ENCODE measurements at regions not wholly inside any gene's neighbourhood (a gene's known extent, or its start where the extent isn't known, plus 50 kb on each side); places are given as distances from the start of the nearest gene placed in this dataset.

DNA sequence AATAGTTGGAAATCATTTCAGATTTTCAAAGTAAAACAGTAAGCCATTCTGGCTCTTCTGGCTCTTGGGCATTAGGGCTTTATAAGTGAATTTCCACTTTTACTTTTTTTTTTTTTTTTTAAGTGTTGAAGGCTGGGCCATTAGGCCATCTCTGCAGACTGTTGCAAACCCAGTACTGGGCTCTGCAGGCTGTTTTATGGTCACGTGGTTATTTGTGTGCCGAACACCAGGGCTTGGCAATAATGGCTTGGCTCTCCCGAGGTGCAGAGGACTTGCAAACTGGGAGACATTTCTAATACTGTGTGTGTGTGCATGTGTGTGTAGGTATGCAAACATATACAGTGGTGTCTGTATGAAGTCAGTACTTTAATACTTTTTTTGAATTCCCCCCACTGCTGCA is 194.9 kb upstream of the CDH5 start:
- no peak for DNase-seq

DNA sequence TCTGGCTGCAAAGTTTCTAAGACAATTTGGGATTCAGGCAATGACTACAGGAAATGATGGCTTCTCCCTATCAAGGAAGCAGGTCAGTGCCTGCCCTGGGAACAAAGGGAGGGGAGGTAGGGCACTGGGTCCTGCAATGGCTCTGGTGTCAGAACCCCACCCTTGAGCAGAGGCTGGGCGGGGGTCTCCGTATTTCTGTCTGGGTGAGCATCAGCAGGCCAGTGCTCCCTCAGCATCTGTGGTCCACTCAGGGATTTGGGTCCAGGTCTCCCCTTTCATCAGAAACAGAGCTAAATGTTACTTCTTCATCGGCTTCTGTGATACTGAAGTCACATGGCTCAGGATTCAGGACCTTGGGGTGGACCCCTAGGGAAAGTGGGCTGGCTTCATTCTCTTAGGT is 195.5 kb upstream of the CDH5 start:
- DNase-seq: no peak

DNA sequence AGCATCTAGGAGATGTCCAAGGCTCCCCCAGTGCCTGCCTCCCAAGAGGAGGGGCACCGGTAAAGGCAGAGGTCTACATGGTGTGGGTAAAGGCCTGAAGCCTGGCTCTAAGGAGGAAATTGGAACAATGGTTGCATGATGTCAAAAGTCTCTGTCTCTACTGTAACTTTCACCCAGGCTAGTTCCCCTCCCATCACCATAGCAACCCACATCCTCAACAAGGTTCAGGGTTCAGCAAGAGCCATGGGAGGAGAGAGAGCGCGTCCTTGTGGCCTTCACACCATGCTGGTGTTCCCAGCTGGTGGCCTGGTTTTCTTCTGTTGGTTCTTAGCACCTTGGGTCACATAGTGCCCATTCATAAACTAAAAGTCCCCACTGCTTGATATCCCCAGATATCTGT is 196.7 kb upstream of the CDH5 start:
- no peak for DNase-seq

DNA sequence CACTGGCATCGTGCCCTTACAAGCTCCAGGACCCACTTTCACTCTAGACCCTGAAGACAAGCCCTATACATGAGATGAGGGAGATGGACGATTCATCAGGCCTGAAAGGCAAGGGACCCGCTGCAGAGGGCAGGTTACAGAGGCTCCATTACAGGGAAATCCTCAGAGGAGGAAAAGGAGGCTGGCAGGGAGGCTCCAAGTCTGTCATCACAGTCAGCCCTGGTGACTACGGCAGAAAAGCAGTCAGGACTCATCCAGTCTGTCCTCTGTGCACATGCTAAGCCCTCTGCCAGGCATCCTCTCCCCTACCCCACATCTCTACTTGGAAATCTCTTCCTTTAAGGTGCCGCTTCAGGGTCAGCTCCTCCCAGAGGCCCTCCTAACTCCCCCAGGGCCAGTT is 197.7 kb upstream of the CDH5 start:
- no peak for DNase-seq

DNA sequence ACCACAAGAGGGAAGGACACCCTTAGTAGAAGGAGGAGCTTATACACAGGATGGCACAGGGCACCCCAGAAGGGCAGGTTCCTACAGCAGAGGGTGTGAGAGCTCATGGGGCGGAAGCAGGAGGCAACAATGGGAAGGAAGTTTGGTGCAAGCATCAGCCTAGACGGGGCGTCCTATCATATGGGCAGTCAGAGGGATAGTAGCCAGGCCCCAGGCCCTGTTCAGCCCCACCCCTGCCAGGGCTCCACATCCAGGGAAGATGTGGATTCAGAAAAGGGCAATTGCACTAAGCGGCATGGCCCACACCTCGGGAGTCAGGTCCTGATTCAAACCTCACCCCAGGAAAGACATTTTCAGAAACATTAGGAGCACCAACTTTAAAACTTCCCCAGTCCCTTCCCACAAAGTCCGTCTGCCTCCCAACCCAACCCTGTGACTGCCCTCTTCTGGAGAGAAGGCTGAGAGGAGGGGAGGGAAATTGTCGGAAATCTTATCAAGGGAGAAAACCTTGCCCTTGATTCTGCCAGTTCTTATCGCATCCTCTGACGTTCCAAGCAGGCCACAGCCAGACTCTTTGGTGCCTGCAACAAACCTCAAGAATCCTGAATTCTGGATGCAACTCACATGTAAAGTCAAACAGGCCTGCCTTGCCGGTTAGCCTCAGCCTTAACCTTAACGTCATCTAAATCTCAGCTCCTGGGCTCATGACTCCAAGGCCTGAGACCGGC is 198.8 kb upstream of the CDH5 start:
- DNase-seq: no peak

DNA sequence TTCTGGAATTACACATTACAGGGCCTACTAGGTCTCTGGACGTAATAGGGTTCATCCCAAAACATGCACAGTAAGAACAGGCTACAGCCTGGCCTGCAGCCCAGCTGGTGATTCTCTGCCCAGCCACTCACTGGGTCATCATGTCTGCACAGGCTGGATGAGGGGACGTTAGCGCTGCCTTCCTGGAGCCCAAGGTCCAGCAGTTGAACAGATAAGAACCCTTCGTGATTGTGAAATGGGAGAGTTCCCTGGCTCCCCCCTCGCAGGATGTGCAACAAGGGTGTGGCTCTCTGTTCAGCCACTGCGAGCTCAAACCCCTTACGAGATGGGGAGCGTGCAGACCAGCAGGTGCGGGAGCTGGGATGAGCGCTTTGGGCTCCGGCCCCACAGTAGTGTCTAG is 200.0 kb upstream of the CDH5 start:
- no peak for DNase-seq

DNA sequence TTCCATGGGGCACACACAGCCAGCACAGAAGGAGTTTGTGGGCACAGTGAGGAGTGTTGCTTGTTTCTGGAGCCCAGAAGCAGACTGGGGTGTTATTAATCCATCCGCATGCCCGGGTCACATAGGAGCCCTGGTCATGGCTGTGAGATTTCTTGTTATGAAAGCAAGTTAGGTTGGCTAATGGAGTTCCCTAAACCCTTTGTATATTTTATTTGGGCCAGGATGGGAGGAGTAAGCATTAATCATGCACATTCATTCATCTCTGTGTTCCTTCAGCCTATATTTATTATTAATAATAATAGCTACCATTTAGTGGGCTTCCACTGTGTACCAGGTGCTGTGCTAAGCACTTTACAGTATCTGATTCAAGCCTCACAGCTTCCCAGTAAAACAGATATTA is 200.6 kb upstream of the CDH5 start:
- DNase-seq: no peak

DNA sequence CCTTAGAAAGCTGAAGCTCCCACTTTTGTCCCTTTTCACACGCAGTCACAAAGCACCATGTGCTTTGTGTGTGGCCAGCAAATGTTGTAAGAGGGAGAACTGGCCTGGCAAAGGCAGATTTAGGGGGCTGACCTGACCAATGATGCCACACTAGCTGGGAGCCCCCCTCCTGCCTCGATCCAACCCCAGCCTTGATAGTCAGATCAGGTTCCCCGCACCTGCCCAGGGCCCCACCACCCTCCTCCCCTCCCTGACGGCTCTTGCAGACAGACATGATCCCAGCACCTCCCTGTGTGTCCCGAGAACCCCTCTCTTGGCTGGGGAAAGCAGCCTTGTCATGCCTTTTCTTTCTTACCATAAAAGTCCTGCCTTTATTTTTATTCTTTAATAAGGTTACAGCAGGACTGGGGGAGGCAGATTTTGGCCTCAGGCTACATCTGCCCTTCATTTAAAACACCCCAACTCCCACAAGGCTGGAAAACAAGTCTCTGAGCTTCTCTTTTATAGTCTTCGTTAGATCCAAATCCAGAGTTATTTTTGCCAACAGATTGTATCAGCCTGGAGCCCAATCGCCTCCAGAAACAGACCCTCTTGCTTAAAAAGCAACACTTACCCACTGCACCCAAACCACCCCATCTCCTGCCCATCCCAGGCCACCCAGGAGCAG is 201.8 kb upstream of the CDH5 start:
- DNase-seq: no peak

DNA sequence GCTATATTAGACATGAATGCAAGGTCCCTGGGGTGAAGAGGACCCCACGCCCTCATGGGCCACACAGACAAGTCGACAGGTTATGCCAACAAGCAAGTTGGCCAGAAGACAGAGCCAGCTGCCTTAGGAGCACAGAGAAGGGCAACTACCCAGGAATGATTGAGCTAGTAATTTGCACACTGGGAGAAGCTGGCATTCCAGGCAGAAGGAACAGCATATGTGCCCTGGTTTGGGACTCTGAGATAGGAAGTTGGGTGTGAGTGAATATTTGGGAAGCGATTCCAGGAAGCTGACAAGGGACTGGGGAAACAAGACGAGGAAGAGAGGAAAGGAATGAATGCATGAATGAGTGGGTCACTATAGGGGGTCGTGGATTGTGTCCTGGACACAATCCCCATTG is 203.7 kb upstream of the CDH5 start:
- DNase-seq: no peak

DNA sequence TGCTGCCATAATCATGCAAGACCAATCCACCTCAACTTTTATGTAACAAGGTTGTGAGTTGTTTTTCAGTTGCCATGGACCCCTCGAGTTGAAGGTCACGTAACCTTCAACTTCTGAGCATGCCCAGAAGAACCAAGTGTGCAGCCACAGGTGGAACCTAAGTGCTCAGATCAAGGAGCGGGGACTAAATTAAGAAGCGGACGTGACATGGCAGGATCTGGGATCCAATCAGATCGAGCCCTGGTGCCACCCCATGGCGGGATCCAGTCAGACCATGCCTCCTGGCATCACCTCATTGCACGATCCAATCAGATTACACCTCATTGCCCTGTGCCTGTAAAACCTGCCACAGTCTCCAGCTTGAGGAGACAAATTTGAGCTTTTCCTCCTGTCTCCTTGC is 204.5 kb upstream of the CDH5 start:
- DNase-seq: no peak

DNA sequence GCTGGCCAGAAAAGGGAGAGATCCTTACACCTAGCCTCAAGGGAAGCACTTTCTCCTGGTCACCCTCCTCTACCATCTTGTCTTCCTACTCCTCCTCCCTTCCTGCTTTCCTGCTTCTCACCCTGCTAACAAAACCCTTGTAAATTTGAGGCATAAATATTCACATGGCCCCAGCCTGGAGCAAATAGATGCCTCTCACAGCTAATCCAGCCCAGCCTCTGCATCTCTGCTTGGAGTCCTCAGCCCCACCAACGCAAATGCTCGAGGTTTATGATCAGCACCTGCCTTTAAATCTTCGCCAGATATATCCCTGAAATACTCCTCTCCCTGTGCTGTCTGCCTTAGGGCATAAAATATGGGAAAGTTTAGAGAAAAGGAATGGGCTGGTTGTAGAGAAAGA is 205.2 kb upstream of the CDH5 start:
- no peak for DNase-seq

DNA sequence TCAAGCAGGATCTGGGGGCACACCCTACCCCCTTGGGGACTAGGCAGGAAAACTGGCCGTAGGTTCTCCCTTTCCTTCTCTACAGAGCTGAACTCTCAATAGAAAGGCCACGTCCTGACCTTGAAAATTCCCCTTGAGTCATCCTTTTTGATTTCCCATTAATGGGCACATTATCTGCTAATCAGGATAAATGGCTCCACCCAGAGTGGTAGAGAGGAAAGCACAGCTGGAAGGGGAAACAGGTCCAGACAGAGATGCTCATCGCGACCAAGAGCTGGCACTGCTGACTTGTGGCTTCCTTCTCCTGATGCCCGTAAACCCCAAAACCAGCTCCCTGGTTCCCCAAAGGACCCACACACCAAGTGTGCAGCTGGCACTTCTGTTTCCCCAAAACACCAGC is 206.5 kb upstream of the CDH5 start:
- no peak for DNase-seq

DNA sequence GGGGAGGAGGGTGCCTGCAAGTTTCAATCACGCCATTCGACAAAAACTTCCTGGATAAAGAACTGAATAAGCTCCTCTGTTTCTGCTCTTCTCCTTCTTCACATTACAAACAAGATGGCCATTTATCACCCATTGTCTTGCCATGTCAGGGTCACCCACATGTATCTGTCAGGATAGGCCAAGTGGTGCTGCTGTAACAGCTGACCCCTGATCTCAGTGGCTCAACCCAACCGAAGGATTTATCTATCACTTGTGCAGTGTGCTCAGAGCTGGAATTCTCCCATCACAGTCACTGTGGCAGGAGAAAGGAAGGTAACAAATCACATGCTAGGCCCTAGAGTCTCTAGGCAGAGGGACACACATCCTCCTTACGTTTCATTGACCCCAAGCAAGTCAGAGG is 210.0 kb upstream of the CDH5 start:
- DNase-seq: no peak

DNA sequence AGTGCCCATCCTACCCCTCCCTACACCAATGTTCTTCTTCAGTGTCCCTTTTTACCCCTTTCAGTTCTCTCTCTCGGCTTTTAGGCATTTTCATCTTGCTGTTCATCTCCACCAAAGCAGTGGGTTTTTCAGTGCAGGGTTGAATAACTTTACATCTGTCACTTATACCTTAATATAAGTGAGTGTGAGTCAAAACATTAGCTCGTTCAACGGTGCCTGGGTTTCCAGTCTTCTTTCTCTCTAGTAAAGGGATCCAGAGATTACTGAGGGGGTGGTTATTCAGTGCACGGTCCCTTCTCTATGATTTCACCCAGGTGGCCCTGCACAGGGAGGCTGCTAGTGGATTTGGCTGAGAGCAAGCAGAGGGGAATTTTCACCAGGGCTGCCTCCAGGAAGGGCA is 210.6 kb upstream of the CDH5 start:
- no peak for DNase-seq

DNA sequence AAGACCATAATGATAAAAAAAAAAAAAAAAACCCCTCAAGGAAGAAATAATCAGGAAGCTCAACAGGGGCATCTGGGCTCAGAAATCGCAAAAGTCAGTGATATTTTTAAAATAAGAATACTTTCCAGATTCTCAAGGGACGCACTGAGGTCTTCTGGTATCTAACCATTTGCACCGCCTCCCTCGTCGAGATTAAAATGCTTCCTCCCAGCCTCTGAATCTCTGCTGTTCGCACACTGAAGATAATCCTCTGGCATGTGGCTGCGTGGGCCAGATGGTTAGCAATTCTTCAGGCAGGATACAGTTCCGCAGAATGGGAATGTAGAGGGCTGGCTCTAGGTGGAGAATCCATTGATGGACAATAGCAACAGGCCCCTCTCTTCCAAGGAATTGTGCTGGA is 211.7 kb upstream of the CDH5 start:
- DNase-seq: no peak

DNA sequence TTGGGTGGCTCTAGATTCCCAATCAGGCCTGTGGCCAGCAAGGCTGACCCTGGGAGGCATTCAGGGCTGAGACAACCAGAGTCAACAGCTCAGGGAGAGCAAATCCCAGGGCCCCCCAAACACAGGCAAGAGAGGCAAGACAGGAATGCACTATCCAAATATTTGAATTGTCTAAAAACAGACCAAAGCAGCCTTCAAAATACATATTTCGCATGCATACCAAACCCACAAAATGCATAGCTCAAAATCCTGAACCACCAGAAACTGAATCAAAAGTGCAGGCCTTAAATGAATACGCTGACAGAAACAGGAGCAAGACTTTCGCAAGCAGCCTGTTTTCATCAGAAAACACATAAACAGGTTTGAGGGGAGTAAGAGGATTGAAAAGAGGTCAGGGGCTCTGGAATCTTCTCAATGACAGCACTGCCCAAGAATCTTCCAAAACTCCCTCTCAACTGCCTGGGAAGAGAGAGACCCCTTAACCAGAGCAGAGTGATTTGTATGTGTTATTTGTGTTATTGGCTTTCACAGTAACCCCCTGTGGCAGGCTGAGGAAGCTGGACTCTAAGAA is 213.6 kb upstream of the CDH5 start:
- DNase-seq: no peak

DNA sequence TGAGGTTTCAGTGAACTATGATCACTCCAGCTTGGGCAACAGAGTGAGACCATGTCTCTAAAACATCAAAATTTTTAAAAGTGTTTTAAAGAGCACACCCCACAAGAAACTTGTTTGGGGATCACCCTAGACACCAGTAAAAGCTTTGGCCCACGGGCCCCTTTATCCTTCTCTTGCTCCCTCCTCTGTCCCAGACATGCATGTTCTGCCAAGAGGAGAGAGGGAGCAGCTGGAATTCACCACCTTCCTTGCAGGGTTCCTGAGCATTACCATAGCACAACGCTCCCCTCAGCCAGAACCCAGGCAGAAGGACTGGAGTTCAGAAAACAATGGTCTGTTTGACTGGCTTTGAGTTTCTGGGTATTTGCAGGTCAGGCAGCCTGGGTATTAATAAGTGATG is 214.3 kb upstream of the CDH5 start:
- no peak for DNase-seq

DNA sequence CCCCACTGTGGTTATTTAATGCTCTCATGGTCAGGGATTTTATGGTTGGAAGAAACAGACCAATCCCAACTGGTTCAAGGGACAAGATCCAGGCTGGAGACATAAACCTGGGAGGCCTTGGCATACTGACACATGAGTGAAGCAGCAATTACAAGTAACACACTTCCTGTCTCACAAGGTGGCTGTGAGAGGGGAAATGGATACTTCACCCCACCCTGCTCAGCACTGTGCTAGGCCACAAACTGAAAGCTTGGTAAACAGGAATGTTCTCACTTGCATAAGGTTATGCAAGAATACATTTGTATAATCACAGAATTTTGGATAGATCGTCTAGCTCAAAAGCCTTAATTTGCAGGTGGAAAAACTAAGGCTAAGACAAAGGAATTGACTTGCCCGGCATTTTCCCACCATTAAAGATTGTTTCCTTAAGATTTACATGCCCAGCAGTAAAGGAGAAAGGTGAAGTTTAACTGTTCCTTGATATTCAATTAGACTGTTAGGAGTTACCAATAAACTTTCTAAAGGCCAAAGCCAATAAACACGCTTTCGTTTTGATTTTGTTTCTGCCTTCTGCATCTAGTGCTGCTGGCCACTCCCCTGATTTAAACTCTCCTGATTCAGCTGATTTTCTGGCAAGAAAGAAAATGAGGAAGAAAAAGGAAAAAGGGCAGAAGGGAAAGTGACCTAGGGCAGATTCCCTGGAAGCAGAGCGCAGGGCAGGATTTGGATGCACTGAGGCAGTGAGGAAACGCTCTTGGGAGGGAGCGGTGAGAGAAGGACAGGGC is 215.6 kb upstream of the CDH5 start:
- DNase-seq: no peak

DNA sequence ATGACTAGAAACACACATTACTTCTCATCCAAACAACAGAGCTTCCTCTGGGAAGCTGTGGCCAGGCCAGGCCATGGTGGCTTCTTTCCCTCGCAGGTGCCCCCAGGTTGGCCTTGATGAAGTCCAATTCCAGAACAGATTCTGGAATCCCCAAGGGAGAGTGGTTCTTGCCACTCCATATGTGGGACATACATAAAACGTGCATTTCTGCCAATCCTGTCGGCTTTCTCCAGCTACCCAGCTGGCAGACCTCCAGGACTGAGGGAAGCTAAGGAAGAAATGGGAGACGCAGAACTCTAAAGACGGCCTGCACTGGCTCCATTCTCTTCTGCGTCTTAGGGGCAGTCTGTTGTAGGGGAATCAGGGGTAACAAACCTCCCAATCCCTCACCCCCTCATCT is 219.2 kb upstream of the CDH5 start:
- no peak for DNase-seq

DNA sequence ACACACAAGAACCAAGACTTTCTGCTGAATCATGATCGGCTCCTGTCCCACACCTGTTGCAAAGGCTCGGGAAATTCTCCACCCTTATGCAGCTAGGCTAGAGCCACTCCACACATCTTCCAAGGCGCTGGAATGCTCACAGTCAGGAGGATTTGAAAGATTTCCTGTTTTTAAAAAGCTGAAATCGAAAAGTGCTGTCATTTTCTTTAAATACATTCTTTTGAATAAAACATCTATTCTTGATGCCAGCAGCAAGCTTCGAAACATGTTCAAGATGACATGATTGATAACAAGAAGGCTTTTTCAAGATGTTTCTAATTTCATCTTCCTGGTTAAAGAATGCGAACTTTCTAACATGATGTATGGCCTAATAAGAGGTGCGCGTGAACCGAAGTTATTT is 219.7 kb upstream of the CDH5 start:
- DNase-seq: no peak

DNA sequence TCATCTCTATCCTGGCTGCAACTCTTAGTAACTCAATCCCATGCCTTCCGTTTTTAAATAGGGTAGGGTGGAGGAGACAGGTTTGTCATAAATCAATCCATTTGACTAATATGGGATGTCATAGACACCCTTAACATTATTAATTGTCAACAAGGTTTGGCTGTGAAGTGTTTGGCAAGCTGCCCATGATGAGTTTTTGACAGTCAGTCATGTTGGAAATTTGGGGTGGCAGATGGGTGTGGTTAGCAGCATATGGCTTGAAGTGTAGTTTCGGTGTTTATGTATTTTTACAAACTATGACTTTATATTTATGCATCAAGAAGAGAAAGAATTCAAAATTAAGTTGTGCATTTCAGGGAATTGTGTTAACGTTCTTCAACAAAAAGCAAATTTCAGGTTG is 221.8 kb upstream of the CDH5 start:
- DNase-seq: no peak

DNA sequence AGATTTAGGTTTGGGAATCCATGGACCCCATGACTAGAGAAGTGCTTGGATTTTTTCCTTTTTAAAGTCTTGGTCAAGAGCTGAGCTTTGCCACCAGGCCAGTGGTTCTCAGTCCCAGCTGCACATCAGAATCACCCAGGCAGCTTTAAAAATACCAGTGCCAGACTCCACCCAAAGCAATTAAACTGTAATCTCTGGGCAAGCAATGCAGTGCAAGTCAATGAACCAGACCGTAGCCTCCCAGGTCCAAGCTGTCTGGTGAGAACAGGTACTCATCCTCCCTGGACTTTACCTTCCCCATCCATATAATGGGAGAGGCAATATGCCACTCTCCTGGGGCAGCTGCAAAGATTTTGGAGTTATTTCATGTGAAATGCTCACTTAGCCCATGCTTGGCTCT is 223.1 kb upstream of the CDH5 start:
- no peak for DNase-seq

DNA sequence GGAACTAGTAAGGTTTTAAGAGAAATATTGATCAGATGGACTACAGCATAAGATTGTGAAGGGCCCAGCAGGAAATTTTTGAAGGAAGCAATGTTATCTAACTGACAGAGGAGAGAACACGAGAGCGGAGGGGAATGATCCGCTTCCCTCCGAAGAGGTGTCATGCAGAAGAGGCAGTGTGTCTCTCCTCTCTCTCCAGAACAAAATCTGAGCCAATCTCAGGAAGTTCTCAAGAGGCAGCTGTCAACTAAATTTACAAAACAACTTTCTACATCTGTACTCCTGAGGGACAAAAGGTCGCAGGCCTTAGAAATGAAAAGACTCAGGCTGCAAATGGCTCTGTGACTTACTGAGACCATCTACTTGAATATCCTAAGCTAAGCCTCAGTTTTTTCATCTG is 224.6 kb upstream of the CDH5 start:
- no peak for DNase-seq

DNA sequence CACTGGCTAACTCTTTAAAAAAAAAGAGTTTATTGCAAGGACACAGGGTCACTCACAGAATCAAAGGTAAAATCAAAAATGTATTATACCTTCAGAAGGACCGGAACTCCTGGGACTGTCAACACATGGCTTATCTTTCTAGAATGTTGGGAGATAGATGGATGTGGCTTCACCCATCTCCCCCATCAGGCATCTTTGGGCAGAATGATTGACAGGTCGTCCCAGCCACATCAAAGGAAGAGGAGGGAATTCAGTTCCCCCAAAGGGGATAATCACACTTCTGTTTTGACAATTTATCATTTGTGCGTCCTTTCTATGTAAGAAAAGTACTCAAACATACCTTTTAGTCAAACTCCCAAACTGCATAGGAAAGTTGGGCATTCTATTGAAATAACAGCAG is 228.6 kb upstream of the CDH5 start:
- no peak for DNase-seq
